GM23338 (cell line): ENCODE measurements at regions not wholly inside any gene's neighbourhood (a gene's known extent, or its start where the extent isn't known, plus 50 kb on each side); places are given as distances from the start of the nearest gene placed in this dataset.

ENCODE experiments used
- CREB1 ChIP-seq: fragments of 250-450 bp; sonication (Bioruptor Pico); IDR thresholded peaks from 2 replicates; pipeline ENCODE4 v1.5.0; 2020; ENCODE audit warnings: low read depth, mild to moderate bottlenecking, moderate library complexity
- EZH2 ChIP-seq: fragments of 200-600 bp; sonication (generic); IDR thresholded peaks from one replicate; pipeline ENCODE4 v1.8.0; 2017; ENCODE audit warnings: antibody characterized with exemption, mild to moderate bottlenecking, low read depth; ENCODE audit not compliant: unreplicated experiment
- EZH2phosphoT487 ChIP-seq: fragments of 200-600 bp; sonication (generic); IDR thresholded peaks from one replicate; pipeline ENCODE4 v1.8.1; 2018; ENCODE audit warnings: antibody characterized with exemption; ENCODE audit not compliant: unreplicated experiment
- JUNB ChIP-seq: IDR thresholded peaks from one replicate; pipeline ENCODE4 v1.6.1; 2016; ENCODE audit warnings: antibody characterized with exemption; ENCODE audit not compliant: unreplicated experiment
- POLR2AphosphoS5 ChIP-seq: IDR thresholded peaks from 2 replicates; pipeline ENCODE4 v1.6.1; 2016; ENCODE audit warnings: antibody characterized with exemption, low read depth
- STAT1 ChIP-seq: IDR thresholded peaks from one replicate; pipeline ENCODE4 v1.6.1; 2016; ENCODE audit warnings: antibody characterized with exemption; ENCODE audit not compliant: unreplicated experiment
- TF ChIP-seq, protein P1 (sequence below), 2 experiments: fragments of 200-600 bp in 1 of 2; sonication (generic) in 1 of 2; conservative IDR thresholded peaks; 2 replicates each; pipeline versions ENCODE4 v1.5.1 to v1.6.1; 2016 to 2017; ENCODE audit warnings: antibody characterized with exemption in 2 of 2, low read depth in 2 of 2, mild to moderate bottlenecking in 2 of 2, moderate library complexity in 1 of 2
- TF ChIP-seq, protein P2 (sequence below): IDR thresholded peaks from 2 replicates; pipeline ENCODE4 v1.6.1; 2016; ENCODE audit warnings: antibody characterized with exemption
- TF ChIP-seq, protein P3 (sequence below): IDR thresholded peaks from one replicate; pipeline ENCODE4 v1.6.1; 2018; ENCODE audit warnings: antibody characterized with exemption; ENCODE audit not compliant: unreplicated experiment

DNA sequence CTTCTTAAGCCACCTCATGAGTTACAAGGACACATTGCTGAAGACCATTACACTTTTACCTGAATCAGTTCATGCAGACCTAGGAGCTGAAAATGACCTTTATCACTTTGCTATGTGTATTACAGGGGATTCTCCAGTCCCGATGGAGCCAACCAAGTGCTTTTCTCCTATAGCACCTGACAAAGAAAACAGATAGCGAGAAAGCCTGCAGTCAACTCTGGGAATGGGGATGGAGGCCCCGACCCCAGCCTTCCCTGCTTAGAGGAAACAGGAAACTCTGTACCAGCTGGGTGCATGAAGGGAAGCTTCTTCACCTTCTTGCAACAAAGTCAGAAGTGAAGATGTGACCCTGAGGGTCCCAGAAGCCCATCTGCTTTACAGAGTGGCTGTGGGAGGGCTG lies 168.3 kb upstream of the SEMA6D start:
- TF ChIP-seq, protein P1, sequence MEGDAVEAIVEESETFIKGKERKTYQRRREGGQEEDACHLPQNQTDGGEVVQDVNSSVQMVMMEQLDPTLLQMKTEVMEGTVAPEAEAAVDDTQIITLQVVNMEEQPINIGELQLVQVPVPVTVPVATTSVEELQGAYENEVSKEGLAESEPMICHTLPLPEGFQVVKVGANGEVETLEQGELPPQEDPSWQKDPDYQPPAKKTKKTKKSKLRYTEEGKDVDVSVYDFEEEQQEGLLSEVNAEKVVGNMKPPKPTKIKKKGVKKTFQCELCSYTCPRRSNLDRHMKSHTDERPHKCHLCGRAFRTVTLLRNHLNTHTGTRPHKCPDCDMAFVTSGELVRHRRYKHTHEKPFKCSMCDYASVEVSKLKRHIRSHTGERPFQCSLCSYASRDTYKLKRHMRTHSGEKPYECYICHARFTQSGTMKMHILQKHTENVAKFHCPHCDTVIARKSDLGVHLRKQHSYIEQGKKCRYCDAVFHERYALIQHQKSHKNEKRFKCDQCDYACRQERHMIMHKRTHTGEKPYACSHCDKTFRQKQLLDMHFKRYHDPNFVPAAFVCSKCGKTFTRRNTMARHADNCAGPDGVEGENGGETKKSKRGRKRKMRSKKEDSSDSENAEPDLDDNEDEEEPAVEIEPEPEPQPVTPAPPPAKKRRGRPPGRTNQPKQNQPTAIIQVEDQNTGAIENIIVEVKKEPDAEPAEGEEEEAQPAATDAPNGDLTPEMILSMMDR (conservative IDR thresholded peaks at IDR 0.05; ENCODE audit: low read depth in 2 of 2), result no peak
- no peak for TF ChIP-seq EZH2phosphoT487
- TF ChIP-seq STAT1, result no peak
- no peak for TF ChIP-seq EZH2
- TF ChIP-seq POLR2AphosphoS5, result no peak
- TF ChIP-seq, protein P2, sequence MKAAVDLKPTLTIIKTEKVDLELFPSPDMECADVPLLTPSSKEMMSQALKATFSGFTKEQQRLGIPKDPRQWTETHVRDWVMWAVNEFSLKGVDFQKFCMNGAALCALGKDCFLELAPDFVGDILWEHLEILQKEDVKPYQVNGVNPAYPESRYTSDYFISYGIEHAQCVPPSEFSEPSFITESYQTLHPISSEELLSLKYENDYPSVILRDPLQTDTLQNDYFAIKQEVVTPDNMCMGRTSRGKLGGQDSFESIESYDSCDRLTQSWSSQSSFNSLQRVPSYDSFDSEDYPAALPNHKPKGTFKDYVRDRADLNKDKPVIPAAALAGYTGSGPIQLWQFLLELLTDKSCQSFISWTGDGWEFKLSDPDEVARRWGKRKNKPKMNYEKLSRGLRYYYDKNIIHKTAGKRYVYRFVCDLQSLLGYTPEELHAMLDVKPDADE, result no peak
- TF ChIP-seq, protein P3, sequence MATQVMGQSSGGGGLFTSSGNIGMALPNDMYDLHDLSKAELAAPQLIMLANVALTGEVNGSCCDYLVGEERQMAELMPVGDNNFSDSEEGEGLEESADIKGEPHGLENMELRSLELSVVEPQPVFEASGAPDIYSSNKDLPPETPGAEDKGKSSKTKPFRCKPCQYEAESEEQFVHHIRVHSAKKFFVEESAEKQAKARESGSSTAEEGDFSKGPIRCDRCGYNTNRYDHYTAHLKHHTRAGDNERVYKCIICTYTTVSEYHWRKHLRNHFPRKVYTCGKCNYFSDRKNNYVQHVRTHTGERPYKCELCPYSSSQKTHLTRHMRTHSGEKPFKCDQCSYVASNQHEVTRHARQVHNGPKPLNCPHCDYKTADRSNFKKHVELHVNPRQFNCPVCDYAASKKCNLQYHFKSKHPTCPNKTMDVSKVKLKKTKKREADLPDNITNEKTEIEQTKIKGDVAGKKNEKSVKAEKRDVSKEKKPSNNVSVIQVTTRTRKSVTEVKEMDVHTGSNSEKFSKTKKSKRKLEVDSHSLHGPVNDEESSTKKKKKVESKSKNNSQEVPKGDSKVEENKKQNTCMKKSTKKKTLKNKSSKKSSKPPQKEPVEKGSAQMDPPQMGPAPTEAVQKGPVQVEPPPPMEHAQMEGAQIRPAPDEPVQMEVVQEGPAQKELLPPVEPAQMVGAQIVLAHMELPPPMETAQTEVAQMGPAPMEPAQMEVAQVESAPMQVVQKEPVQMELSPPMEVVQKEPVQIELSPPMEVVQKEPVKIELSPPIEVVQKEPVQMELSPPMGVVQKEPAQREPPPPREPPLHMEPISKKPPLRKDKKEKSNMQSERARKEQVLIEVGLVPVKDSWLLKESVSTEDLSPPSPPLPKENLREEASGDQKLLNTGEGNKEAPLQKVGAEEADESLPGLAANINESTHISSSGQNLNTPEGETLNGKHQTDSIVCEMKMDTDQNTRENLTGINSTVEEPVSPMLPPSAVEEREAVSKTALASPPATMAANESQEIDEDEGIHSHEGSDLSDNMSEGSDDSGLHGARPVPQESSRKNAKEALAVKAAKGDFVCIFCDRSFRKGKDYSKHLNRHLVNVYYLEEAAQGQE, result no peak
- no peak for TF ChIP-seq CREB1 (CRISPR knock-in tag)
- no peak for TF ChIP-seq JUNB
